Endothelial cell of umbilical vein (primary cell): ENCODE measurements at regions not wholly inside any gene's neighbourhood (a gene's known extent, or its start where the extent isn't known, plus 50 kb on each side); places are given as distances from the start of the nearest gene placed in this dataset.

Experiments used
- BruUV-seq: library from RNA; stranded (reverse); fragments of 400-500 nt; replicated peaks from 2 replicates; lab custom pipeline; 2021; lab: Mats Ljungman, UMichigan
- CTCF ChIA-PET: fragments of 300-600, 350-600 bp; sonication (Branson Sonifier 250); formaldehyde crosslinking; loops from one replicate; lab custom pipeline; 2021; ENCODE audit warnings: antibody characterized with exemption, inconsistent platforms; lab: Charles Lee
- POLR2A ChIA-PET: fragments of 300-600, 350-600 bp; sonication (Branson Sonifier 250); formaldehyde crosslinking; loops from one replicate; lab custom pipeline; 2021; ENCODE audit warnings: antibody characterized with exemption, inconsistent platforms; lab: Charles Lee
- DNase-seq: peaks from one replicate; pipeline ENCODE4 v3.0.0-alpha.2; 2011; ENCODE audit warnings: low read depth, low spot score
- FAIRE-seq: peaks from 2 replicates; lab custom pipeline; 2011; peaks lifted over from hg19 to GRCh38; lab: Jason Lieb, UNC
- H2AFZ ChIP-seq: 2 replicates; pipeline ENCODE4 v1.6.0; 2012; ENCODE audit warnings: low read depth, low read length, control low read depth, inconsistent platforms
- H3K27ac ChIP-seq: 2 replicates; pipeline ENCODE4 v1.5.1; 2011; ENCODE audit warnings: low read depth, mild to moderate bottlenecking, control low read depth, low read length, moderate library complexity; ENCODE audit not compliant: insufficient read depth
- H3K27me3 ChIP-seq, 2 experiments: 2 replicates each; pipeline versions ENCODE4 v1.6.0 to v1.6.1; 2011; ENCODE audit warnings: low read length in 2 of 2, mixed read lengths in 1 of 2; ENCODE audit not compliant: control insufficient read depth in 2 of 2, insufficient read depth in 2 of 2
- H3K36me3 ChIP-seq, 2 experiments: 2 replicates in 1 of 2; 3 replicates in 1 of 2; pipeline ENCODE4 v1.5.1; 2011; ENCODE audit warnings: low read length in 2 of 2, mild to moderate bottlenecking in 1 of 2, moderate library complexity in 1 of 2; ENCODE audit not compliant: control insufficient read depth in 2 of 2, insufficient read depth in 2 of 2; ENCODE audit errors: extremely low read depth in 1 of 2
- H3K4me1 ChIP-seq: 3 replicates; pipeline ENCODE4 v1.5.1; 2011; ENCODE audit warnings: mild to moderate bottlenecking, low read length; ENCODE audit not compliant: control insufficient read depth, insufficient read depth; ENCODE audit errors: extremely low read depth
- H3K4me2 ChIP-seq: 2 replicates; pipeline ENCODE4 v1.6.1; 2011; ENCODE audit warnings: low read length, control low read depth, mixed read lengths; ENCODE audit not compliant: insufficient read depth
- H3K4me3 ChIP-seq, 3 experiments: fragments of 200-600 bp in 1 of 3; sonication (generic), shearing (Covaris generic) in 1 of 3; replicated peaks in 1 of 3; 2 replicates each; pipeline ENCODE4 v1.5.1; 2011 to 2016; ENCODE audit warnings: control low read depth in 3 of 3, low read length in 3 of 3, mild to moderate bottlenecking in 2 of 3, inconsistent platforms in 1 of 3, low read depth in 1 of 3, moderate library complexity in 1 of 3; ENCODE audit not compliant: insufficient read depth in 1 of 3
- H3K79me2 ChIP-seq: 2 replicates; pipeline ENCODE4 v1.6.0; 2012; ENCODE audit warnings: low read length, inconsistent platforms; ENCODE audit not compliant: control insufficient read depth, insufficient read depth
- H3K9ac ChIP-seq: replicated peaks from 2 replicates; pipeline ENCODE3; 2011; ENCODE audit warnings: low read length, control low read depth; ENCODE audit not compliant: insufficient read depth; ENCODE audit errors: extremely low read depth
- H3K9me1 ChIP-seq: replicated peaks from 3 replicates; pipeline ENCODE4 v1.6.0; 2011; ENCODE audit warnings: mild to moderate bottlenecking, low read length; ENCODE audit not compliant: control insufficient read depth, insufficient read depth; ENCODE audit errors: extremely low read depth
- H3K9me3 ChIP-seq: replicated peaks from 2 replicates; pipeline ENCODE4 v1.5.1; 2012; ENCODE audit warnings: low read length, inconsistent platforms; ENCODE audit not compliant: control insufficient read depth, insufficient read depth
- H4K20me1 ChIP-seq: replicated peaks from 2 replicates; pipeline ENCODE3; 2011; ENCODE audit warnings: mild to moderate bottlenecking, low read length; ENCODE audit not compliant: control insufficient read depth, insufficient read depth; ENCODE audit errors: extremely low read depth
- EZH2 ChIP-seq: IDR thresholded peaks from 2 replicates; pipeline ENCODE4 v1.6.1; 2012; ENCODE audit warnings: borderline replicate concordance, low read depth, mild to moderate bottlenecking, moderate library complexity, low read length, inconsistent platforms; ENCODE audit not compliant: severe bottlenecking
- FOS ChIP-seq: IDR thresholded peaks from 2 replicates; pipeline ENCODE4 v1.6.1; 2011; ENCODE audit warnings: mild to moderate bottlenecking, low read length, moderate library complexity, borderline replicate concordance; ENCODE audit not compliant: insufficient read depth
- GATA2 ChIP-seq: IDR thresholded peaks from 2 replicates; pipeline ENCODE4 v1.7.0; 2011; ENCODE audit warnings: low read depth, mild to moderate bottlenecking, moderate library complexity, mixed read lengths, low read length; ENCODE audit not compliant: insufficient read length, insufficient read depth
- MYC ChIP-seq: IDR thresholded peaks from one replicate; pipeline ENCODE4 v1.6.1; 2011; ENCODE audit warnings: mild to moderate bottlenecking, low read depth, low read length
- POLR2A ChIP-seq: IDR thresholded peaks from 2 replicates; pipeline ENCODE4 v1.6.1; 2012; ENCODE audit warnings: low read depth, mild to moderate bottlenecking, control low read depth, low read length
- dilution Hi-C: fragments of 300-500 bp; cut with MboI; formaldehyde crosslinking; loops from one replicate; pipeline ENCODE4 v1.15.0; 2019; ENCODE audit warnings: low sequenced_read_pairs; ENCODE audit not compliant: extremely low pct_ligation_motif_present
- intact Hi-C: fragments of 100-400 bp; cut with micrococcal nuclease; formaldehyde crosslinking; loops from one replicate; pipeline ENCODE4 v1.10.0; 2022

DNA sequence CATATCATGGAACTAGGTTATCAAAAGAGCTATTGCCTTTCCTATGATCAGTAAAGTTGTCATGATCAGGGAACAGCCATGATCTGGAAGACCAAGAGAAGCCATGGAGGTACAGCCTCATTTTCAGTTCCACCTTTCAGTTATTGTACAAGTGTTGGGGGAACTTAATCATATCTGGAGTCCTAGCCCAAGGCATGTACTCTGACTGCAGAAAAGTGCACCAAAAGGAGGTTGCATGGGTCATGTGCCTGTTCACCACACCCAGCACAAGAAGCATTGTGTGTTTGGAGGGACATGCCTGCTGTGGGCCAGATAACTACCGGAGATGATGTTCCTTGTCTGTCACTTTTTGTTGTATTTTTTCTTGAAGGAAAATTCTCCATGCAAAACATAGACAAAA, 185.8 kb upstream of the MAN1A1 start:
- DNase-seq, result no peak
- H3K9me1 ChIP-seq, result no peaks in the 10 kb centered on the region
- no peak overlapping the region for H3K4me3 ChIP-seq
- no peak overlapping the region for H3K4me2 ChIP-seq
- no peaks in the 10 kb centered on the region for H3K79me2 ChIP-seq
- H3K27ac ChIP-seq, result no peak overlapping the region
- no peak for FAIRE-seq
- intact Hi-C loops, result no loop called here
- H3K36me3 ChIP-seq, result no peaks in the 10 kb centered on the region
- H3K9ac ChIP-seq, result no peak overlapping the region
- ChIA-PET CTCF (no interaction called here), POLR2A (no interaction called here)
- no TSS peak for BruUV-seq
- dilution Hi-C loops, result no loop called here
- TF ChIP-seq POLR2A (no peak), GATA2 (no peak), FOS (no peak), EZH2 (no peak)
- no peaks in the 10 kb centered on the region for H4K20me1 ChIP-seq
- no peaks in the 10 kb centered on the region for H3K9me3 ChIP-seq
- no peak overlapping the region for H2AFZ ChIP-seq
- H3K27me3 ChIP-seq, result no peaks in the 10 kb centered on the region
- no peaks in the 10 kb centered on the region for H3K4me1 ChIP-seq

GRCh38 chr6:119533603-119534279, 184.2 kb upstream of the MAN1A1 start:
- no peak overlapping the region for H2AFZ ChIP-seq
- CTCF ChIA-PET, result no interaction called here
- FAIRE-seq, result no peak
- no peaks in the 10 kb centered on the region for H3K36me3 ChIP-seq
- H3K79me2 ChIP-seq, result no peaks in the 10 kb centered on the region
- no peak overlapping the region for H3K9ac ChIP-seq
- no peak for TF ChIP-seq GATA2
- no peak for TF ChIP-seq MYC
- POLR2A ChIA-PET, result no interaction called here
- H3K27me3 ChIP-seq, result no peaks in the 10 kb centered on the region
- no peak overlapping the region for H3K27ac ChIP-seq
- dilution Hi-C loops (no loop called here), intact Hi-C loops (no loop called here)
- no TSS peak for BruUV-seq
- H3K9me3 ChIP-seq, result no peaks in the 10 kb centered on the region
- H3K4me3 ChIP-seq, result no peak overlapping the region
- DNase-seq, result no peak
- H4K20me1 ChIP-seq, result no peaks in the 10 kb centered on the region
- H3K4me1 ChIP-seq, result no peaks in the 10 kb centered on the region
- H3K9me1 ChIP-seq, result no peaks in the 10 kb centered on the region
- no peak overlapping the region for H3K4me2 ChIP-seq
